ENCODE measurements at regions not wholly inside any gene's neighbourhood (a gene's known extent, or its start where the extent isn't known, plus 50 kb on each side); places are given as distances from the start of the nearest gene placed in this dataset.

GRCh38 chr7:20032741-20033140 is 184.4 kb downstream of the MACC1 start:
- TF ChIP-seq, protein P1, sequence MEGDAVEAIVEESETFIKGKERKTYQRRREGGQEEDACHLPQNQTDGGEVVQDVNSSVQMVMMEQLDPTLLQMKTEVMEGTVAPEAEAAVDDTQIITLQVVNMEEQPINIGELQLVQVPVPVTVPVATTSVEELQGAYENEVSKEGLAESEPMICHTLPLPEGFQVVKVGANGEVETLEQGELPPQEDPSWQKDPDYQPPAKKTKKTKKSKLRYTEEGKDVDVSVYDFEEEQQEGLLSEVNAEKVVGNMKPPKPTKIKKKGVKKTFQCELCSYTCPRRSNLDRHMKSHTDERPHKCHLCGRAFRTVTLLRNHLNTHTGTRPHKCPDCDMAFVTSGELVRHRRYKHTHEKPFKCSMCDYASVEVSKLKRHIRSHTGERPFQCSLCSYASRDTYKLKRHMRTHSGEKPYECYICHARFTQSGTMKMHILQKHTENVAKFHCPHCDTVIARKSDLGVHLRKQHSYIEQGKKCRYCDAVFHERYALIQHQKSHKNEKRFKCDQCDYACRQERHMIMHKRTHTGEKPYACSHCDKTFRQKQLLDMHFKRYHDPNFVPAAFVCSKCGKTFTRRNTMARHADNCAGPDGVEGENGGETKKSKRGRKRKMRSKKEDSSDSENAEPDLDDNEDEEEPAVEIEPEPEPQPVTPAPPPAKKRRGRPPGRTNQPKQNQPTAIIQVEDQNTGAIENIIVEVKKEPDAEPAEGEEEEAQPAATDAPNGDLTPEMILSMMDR (conservative IDR thresholded peaks at IDR 0.05; ENCODE audit: low read length): no peak
- no peak for TF ChIP-seq EZH2phosphoT487 (IDR thresholded peaks at IDR 0.05; ENCODE audit: borderline replicate concordance)

Measured in Loucy (cell line).